ENCODE measurements at regions not wholly inside any gene's neighbourhood (a gene's known extent, or its start where the extent isn't known, plus 50 kb on each side); places are given as distances from the start of the nearest gene placed in this dataset.

DNA sequence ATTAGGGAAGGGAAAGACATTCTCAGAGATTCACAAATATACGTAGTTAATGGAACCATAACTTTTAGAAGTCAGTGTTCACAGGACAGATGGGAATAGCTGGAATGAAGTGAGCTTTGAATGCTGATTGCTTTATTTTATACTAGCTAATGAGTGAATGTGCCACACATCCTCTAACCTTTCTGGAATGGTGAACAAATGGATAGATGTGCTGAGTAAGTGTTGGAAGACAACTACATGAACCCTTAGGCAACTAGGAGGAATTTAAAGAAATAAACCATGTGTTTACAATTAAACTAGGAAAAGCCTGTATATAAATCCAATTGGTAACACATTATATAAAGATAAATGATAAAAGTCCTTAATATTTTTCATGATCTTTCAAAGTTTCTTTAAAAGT is 91.6 kb upstream of the LIMCH1 start:
- Mint-ChIP-seq H3K27me3 (ENCODE audit: low read depth in 3 of 3) (no peaks in the 10 kb centered on the region), H3K9me3 (peaks cover 0 to 2% (median 0%) of the 10 kb centered on the region in 7 donors), H3K4me3 (no peak overlapping the region), H3K4me1 (peaks cover 5% of the 10 kb centered on the region), H3K36me3 (no peaks in the 10 kb centered on the region), H3K27ac (no peak overlapping the region)
- Histone ChIP-seq H3K36me3 (replicated peaks in 1 of 2; ENCODE audit: control insufficient read depth in 1 of 2, insufficient read depth in 2 of 2, low read length in 2 of 2) (no peaks in the 10 kb centered on the region), H3K9ac (ENCODE audit: insufficient read depth, low read length, poor library complexity, severe bottlenecking) (no peak overlapping the region), H3K27ac (ENCODE audit: low read depth in 1 of 2, low read length in 2 of 2) (no peak overlapping the region), H3K27me3 (ENCODE audit: control insufficient read depth in 2 of 2, insufficient read depth in 2 of 2, low read length in 2 of 2) (no peaks in the 10 kb centered on the region), H3K4me2 (replicated peaks; ENCODE audit: extremely low read depth, low read length, poor library complexity, severe bottlenecking) (no peak overlapping the region), H3K4me1 (ENCODE audit: control insufficient read depth in 1 of 2, insufficient read depth in 2 of 2, low read length in 2 of 2) (no peaks in the 10 kb centered on the region), H3K79me2 (ENCODE audit: insufficient read depth, low read length) (no peaks in the 10 kb centered on the region), H2AFZ (ENCODE audit: insufficient read depth, low read depth, low read length, poor library complexity, severe bottlenecking) (no peak overlapping the region), H4K20me1 (ENCODE audit: insufficient read depth, low read length) (no peaks in the 10 kb centered on the region), H3K4me3 (replicated peaks in 1 of 3; ENCODE audit: low read depth in 2 of 3, low read length in 3 of 3) (no peak overlapping the region), H3K9me3 (replicated peaks in 1 of 2; ENCODE audit: control insufficient read depth in 1 of 2, insufficient read depth in 1 of 2, low read length in 2 of 2) (no peaks in the 10 kb centered on the region)
- TF ChIP-seq, protein P1, sequence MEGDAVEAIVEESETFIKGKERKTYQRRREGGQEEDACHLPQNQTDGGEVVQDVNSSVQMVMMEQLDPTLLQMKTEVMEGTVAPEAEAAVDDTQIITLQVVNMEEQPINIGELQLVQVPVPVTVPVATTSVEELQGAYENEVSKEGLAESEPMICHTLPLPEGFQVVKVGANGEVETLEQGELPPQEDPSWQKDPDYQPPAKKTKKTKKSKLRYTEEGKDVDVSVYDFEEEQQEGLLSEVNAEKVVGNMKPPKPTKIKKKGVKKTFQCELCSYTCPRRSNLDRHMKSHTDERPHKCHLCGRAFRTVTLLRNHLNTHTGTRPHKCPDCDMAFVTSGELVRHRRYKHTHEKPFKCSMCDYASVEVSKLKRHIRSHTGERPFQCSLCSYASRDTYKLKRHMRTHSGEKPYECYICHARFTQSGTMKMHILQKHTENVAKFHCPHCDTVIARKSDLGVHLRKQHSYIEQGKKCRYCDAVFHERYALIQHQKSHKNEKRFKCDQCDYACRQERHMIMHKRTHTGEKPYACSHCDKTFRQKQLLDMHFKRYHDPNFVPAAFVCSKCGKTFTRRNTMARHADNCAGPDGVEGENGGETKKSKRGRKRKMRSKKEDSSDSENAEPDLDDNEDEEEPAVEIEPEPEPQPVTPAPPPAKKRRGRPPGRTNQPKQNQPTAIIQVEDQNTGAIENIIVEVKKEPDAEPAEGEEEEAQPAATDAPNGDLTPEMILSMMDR (IDR thresholded peaks at IDR 0.05): no peak
- no CpG with 5 or more reads among the region's 1 CpG for WGBS (ENCODE audit: insufficient coverage)
- intact Hi-C loops (cut with micrococcal nuclease): no loop called here
- no peak for DNase-seq

GRCh38 chr4:41446981-41447725 is 90.8 kb upstream of the LIMCH1 start:
- H3K4me2 ChIP-seq (replicated peaks; ENCODE audit: extremely low read depth, low read length, poor library complexity, severe bottlenecking): no peak overlapping the region
- H2AFZ ChIP-seq (ENCODE audit: insufficient read depth, low read depth, low read length, poor library complexity, severe bottlenecking): no peak overlapping the region
- no peak for DNase-seq
- no peak overlapping the region for H3K27ac ChIP-seq (ENCODE audit: low read depth in 1 of 2, low read length in 2 of 2)
- no peak overlapping the region for H3K4me3 ChIP-seq (replicated peaks in 1 of 3; ENCODE audit: low read depth in 2 of 3, low read length in 3 of 3)
- 94% methylated on average over 2 of the region's 11 CpGs for WGBS (ENCODE audit: insufficient coverage)
- Mint-ChIP-seq H3K9me3 (peaks cover 0 to 2% (median 0%) of the 10 kb centered on the region in 7 donors), H3K36me3 (no peaks in the 10 kb centered on the region), H3K4me3 (no peak overlapping the region), H3K27ac (no peak overlapping the region), H3K27me3 (ENCODE audit: low read depth in 3 of 3) (no peaks in the 10 kb centered on the region), H3K4me1 (peaks cover 12% of the 10 kb centered on the region)
- H3K79me2 ChIP-seq (ENCODE audit: insufficient read depth, low read length): no peaks in the 10 kb centered on the region
- no peaks in the 10 kb centered on the region for H3K36me3 ChIP-seq (replicated peaks in 1 of 2; ENCODE audit: control insufficient read depth in 1 of 2, insufficient read depth in 2 of 2, low read length in 2 of 2)
- TF ChIP-seq, protein P1 (IDR thresholded peaks at IDR 0.05): no peak
- intact Hi-C loops (cut with micrococcal nuclease): no loop called here
- H4K20me1 ChIP-seq (ENCODE audit: insufficient read depth, low read length): no peaks in the 10 kb centered on the region
- H3K27me3 ChIP-seq (ENCODE audit: control insufficient read depth in 2 of 2, insufficient read depth in 2 of 2, low read length in 2 of 2): no peaks in the 10 kb centered on the region
- no peak overlapping the region for H3K9ac ChIP-seq (ENCODE audit: insufficient read depth, low read length, poor library complexity, severe bottlenecking)
- peaks cover 6 to 7% of the 10 kb centered on the region in 2 donors for H3K4me1 ChIP-seq (ENCODE audit: control insufficient read depth in 1 of 2, insufficient read depth in 2 of 2, low read length in 2 of 2)
- H3K9me3 ChIP-seq (replicated peaks in 1 of 2; ENCODE audit: control insufficient read depth in 1 of 2, insufficient read depth in 1 of 2, low read length in 2 of 2): no peaks in the 10 kb centered on the region
